HG02759 (cell line): ENCODE measurements at regions not wholly inside any gene's neighbourhood (a gene's known extent, or its start where the extent isn't known, plus 50 kb on each side); places are given as distances from the start of the nearest gene placed in this dataset.
"Not testable (repeated sequence)": the region's sequence is repeated elsewhere in the genome, so short reads cannot be mapped to it uniquely, and the experiment has no call there.

Source experiments
- ATAC-seq: cut with Tn5 transposase; IDR thresholded peaks from one replicate; pipeline ENCODE4 v1.9.1; 2021; ENCODE audit warnings: mild to moderate bottlenecking, moderate library complexity; ENCODE audit not compliant: unreplicated experiment

DNA sequence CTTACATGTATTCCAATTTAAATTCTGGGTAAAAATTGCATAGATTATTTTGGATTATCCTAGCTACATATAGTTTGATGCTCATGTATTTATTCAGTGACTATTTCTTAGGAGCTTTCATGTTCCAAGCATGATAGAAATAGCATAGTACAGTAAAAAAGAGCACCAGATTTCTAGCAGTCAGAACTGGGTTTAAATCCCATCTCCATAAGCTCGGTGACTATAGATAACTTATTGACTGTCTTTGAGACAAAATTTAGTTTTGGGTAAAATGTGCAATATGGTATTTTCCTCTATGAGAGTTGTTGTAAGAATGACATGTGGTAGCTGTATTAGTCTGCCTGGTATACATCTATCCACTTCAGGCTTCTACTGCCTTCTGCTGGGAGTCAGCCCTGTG lies 889.6 kb downstream of the DTWD2 start:
- ATAC-seq, result no peak

- ATAC-seq, result no peak
Measured at GRCh38 chr5:118095115-118095514, 893.2 kb downstream of the DTWD2 start.

GRCh38 chr5:118088448-118088847 lies 899.9 kb downstream of the DTWD2 start:
- no peak for ATAC-seq

DNA sequence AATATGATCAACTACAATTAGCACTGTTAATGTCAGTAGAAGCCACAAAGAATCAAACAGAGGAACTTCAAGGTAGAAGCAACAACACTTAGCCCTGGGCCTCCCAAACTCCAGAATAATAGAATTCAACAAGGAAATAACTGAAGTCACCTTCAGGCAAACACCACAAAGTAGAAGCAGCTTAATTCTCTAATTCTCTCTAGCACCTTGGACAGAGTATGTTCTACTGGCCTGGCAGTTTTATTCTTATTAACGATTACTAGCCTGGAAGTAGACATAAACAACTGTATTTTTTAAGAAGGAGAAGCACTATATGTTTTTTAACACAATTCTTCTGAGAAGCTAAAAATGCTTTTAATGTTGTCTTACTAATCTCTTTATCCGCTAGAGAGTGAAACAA lies 911.9 kb downstream of the DTWD2 start:
- ATAC-seq, result no peak

- ATAC-seq, result no peak
Measured at GRCh38 chr5:118070041-118070440, 918.3 kb downstream of the DTWD2 start.

GRCh38 chr5:118069452-118069851 lies 918.9 kb downstream of the DTWD2 start:
- no peak for ATAC-seq

- ATAC-seq, result no peak
Measured at GRCh38 chr5:118068886-118069285, 919.5 kb downstream of the DTWD2 start.

DNA sequence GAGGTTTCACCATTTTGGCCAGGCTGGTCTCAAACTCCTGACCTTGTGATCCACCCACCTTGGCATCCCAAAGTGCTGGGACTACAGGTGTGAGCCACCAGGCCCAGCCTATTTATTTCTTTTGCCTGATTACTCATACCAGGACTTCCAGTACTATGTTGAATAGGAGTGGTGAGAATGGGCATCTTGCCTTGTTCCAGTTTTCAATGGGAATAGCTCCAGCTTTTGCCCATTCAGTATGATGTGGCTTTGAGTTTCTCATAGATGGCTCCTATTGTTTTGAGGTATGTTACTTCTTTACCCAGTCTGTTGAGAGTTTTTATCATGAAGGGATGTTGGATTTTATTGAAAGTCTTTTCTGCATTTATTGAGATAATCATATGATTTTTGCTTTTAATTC lies 924.5 kb downstream of the DTWD2 start:
- ATAC-seq, result not testable (repeated sequence)

DNA sequence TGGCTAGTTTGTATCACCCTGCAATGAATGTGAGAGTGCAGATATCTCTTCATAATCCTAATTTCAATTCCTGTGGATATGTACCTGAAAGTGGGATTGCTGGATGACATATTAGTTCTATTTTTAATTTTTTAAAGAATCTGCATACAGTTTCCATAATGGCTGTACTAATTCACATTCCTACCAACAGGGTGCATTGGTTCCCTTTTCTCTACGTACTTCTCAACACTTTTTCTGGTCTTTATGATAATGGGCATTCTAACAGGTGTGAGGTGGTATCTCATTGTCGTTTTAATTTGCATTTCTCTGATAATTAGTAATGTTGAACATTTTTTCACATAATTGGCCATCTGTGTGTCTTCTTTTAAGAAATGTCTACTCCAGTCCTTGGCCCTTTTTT lies 927.5 kb downstream of the DTWD2 start:
- ATAC-seq, result no peak

DNA sequence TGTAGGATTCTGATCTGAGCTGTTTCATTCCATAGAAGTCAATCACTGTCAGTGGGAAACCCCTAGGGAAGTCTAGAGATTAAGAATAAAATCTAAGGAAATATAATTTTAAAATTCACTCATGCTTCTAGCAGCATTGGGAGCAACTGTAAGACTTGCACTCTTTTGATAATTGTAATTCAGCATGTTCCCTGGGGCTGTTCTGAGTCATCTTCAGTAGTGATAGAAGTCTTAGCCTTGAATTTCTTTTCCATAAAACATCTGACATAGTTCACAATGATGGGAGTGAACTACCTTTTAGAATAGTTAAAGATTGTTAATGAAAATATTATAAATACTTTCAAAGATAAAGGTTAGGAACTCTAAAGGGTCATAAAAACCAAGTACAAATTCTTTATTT lies 935.8 kb downstream of the DTWD2 start:
- ATAC-seq, result no peak

- ATAC-seq, result no peak
Measured at GRCh38 chr5:118044169-118044568, 944.2 kb downstream of the DTWD2 start.

- no peak for ATAC-seq
Measured at GRCh38 chr5:118043531-118043930, 944.8 kb downstream of the DTWD2 start.

DNA sequence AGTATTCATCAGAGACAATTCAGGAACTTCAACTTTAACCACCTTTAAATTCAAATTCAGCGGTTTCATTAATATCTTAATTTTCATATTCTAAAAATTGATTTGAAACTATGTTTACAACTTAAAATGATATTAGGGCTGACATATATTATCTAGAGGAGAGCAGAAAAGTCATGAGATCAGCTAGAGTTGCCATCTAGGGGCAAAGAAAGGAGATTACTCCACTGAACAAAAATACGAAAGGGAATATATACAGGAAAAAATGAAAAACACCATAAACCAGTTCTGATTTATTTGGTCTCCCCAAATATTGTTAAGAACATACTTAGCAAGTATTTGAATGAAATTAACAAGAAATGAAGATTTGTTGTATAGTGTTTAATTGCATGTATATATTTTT lies 946.3 kb downstream of the DTWD2 start:
- no peak for ATAC-seq

- no peak for ATAC-seq
Measured at GRCh38 chr5:118040496-118040895, 947.9 kb downstream of the DTWD2 start.

- no peak for ATAC-seq
Measured at GRCh38 chr5:118033686-118034338, 954.5 kb downstream of the DTWD2 start.

DNA sequence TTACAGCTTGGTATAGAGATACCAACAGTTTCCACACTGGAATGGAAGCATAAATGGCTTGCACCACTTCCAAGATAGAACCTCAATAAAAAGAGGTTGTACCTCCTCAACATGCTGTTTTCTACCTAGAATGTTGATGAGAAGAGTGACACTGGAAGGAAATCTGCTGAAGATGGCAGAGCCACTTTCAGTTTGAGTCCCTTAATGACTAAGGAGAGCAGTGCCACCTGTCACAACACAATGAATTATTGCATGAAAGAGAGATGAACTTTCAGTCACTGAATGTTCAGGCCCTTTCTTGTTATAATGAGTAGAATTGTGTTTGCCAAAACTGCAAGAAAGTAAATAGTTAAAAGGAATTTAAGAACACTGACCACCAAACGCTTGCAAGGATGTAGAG lies 958.5 kb downstream of the DTWD2 start:
- ATAC-seq, result no peak

GRCh38 chr5:118022062-118022461 lies 966.3 kb downstream of the DTWD2 start:
- no peak for ATAC-seq

DNA sequence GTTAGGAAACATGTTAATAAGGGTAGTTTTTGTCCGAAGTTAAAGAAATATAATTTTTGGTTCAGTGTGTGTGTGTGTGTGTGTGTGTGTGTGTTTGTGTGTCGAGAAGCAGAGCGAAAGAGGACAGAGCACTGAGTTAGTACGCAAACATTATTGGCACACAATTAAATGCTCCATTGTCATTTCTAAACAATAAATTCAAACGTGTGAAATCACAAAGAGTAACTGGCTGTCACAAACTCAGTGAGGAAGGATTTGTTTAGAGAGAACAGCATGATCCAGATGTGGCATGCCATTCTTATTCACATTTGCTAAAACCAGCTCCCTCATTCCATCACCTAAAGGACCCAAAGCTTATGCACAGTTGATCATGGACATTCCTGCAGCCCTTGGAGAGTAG lies 970.8 kb downstream of the DTWD2 start:
- ATAC-seq, result no peak

DNA sequence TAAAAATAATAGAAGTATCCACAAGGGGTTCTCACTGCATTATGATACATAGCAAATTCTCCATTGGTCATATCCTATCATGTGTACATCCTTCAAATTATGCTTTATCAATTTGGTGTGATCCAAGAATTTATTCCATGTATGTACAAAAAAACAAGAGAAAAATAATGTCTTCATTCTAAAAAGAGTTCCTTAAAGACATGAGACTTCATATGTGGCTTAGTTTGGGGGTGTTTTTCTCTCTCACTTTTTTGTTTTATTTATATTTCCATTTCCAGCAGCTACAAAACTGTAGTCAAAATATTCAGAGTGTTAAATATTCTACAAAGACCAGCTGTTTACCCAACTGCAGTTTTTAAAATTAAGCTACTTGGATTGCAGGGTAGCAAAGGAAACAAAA lies 972.0 kb downstream of the DTWD2 start:
- ATAC-seq, result no peak

DNA sequence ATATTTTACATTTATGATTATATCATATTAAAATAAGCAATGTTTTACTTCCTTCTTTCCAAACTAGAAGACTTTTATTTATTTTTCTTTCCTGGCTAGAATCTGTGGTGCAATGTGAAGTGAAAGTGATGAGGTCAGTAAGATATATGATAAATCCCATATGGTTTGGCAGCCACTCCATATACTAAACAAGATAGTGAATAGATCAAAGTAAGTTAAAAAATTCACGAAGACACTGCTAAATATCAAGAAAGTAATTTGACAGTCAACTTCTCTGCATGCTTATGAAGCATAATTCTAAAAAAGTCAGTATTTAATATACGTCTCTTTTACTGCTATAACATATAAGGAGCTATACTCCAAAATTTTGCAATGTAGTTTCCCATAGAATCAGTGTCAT lies 972.8 kb downstream of the DTWD2 start:
- ATAC-seq, result no peak

- no peak for ATAC-seq
Measured at GRCh38 chr5:118009741-118010297, 978.5 kb downstream of the DTWD2 start.

DNA sequence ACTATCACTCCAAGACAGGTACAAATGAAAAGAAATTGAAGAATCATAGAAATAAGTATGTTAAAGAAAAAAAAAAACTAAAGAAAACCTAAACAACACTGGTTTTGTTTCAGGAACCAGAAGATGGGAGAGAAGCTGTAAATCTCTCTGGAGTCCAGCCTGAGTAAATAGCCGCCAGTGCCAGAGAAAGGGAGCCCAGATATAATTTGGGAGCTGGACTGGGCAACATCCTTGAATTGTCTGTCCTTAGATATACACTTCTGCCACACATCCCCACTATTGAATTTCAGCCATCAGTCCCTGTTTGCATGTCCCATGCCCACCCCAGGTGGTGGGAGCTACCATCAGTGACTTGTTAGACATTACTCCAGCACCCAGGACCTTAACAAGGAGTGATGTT lies 979.6 kb downstream of the DTWD2 start:
- no peak for ATAC-seq

DNA sequence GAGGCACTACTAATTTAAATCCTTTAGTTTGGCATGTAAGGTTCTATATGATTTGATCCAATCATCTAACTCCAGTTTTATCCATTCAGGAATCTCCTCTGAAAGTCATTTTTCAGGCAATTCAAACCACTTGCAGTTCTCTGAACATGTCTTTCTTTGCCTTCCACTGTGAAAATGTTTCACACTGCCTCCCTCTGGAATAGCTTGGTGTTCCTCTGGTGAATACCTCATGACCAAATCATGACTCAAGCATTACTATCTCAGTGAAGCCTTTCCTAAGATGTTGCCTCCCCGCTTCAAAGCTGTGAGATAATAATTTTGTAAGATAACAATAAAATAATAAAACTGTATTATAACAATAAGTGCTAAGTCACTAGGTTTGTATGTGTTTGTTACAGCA lies 981.1 kb downstream of the DTWD2 start:
- no peak for ATAC-seq
